CD4-positive, alpha-beta T cell treated with Interleukin-6 at 100 ng/mL for 8 hours (primary cell): ENCODE measurements at regions not wholly inside any gene's neighbourhood (a gene's known extent, or its start where the extent isn't known, plus 50 kb on each side); places are given as distances from the start of the nearest gene placed in this dataset.
"Not testable (repeated sequence)": the region's sequence is repeated elsewhere in the genome, so short reads cannot be mapped to it uniquely, and the experiment has no call there.

Experiments used
- DNase-seq: peaks from one replicate; pipeline ENCODE4 v3.0.0-alpha.2; 2020; ENCODE audit warnings: mixed read lengths, low spot score

DNA sequence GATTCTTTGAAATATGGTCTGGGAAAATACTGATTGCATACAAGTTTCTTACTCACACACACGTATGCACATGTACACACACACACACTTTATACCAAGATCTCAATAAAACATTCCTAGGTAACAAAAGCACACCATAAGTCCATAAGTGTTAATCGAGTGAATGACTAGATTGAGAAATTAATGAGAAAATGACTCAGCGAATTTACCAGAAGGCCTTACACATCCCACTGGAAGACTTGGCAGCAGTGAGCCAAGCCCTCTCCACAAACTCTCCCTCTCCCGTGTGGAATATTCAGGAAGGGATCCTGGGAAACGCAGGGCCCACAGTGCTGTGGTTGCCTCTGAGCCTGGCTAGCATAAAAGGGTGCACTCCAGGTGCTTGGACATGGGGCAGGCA lies 227.2 kb downstream of the LY86 start:
- no peak for DNase-seq

DNA sequence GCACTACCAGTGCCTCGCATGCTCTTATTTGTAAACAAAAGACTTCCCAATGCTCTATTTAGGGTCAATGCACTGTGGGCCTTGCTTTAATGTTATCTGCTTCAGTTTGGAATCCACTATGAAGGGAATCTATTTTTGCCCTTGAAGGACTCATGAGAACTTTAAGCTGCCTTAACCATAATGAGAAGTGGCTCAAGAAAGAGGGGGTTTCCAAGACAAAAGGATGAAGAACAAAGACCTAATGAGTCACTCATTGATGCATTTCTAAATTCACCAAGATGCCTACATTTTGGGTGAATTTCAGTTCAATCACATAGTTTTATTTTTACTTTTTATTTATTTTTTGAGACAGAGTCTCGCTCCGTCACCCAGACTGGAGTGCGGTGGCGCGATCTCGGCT lies 228.2 kb downstream of the LY86 start:
- no peak for DNase-seq

DNA sequence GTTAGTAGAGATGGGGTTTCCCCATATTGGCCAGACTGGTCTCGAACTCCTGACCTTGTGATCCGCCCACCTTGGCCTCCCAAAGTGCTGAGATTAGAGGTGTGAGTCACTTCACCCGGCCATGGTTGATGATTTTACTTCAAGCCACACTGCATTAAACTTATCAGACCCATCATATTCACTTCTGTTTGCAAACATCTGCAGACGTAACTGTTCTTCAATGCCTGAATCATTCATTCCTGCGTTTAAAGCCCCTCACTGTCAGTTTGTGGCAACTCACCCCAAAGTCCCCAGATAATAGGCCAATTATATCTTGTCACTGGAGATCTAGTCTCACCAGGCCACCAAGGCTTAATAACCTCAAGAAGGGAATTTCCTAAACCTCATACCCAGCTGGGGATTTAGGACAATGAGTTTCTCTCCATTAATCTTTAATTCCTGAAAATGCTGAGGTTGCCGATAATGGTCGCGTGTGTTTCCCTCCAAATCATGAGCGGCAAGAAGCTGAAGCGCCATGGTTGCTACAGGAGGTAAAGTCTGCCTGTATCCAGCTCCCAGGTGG lies 229.6 kb downstream of the LY86 start:
- DNase-seq, result no peak

DNA sequence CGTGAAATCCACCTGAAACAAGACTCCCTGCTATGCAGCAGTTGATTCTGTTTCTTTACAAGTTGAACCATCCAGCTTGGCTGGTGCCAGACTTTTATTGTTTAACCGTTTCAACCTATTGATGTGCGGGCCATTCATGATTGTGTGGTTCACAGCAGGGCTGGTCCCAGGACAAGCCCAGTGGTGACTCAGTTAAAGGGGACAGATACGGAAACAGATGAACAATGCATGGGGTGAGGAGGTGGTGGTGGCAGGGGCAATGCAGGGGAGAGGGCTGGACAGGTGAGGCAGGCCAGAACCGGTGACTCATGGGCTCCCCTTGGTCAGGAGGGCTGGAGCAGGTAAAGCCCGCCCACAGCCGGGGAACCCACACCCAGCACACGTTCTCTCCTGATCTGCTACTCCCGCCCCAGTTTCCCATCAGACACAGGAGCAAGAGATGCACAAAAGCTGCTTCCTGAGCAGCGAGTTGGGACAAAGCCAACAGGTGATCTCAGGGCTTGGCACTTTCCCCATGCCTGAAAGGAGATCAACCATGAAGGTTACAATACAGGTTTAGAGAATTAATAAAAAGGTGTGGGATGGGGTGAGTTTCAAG lies 232.2 kb downstream of the LY86 start:
- DNase-seq, result no peak

DNA sequence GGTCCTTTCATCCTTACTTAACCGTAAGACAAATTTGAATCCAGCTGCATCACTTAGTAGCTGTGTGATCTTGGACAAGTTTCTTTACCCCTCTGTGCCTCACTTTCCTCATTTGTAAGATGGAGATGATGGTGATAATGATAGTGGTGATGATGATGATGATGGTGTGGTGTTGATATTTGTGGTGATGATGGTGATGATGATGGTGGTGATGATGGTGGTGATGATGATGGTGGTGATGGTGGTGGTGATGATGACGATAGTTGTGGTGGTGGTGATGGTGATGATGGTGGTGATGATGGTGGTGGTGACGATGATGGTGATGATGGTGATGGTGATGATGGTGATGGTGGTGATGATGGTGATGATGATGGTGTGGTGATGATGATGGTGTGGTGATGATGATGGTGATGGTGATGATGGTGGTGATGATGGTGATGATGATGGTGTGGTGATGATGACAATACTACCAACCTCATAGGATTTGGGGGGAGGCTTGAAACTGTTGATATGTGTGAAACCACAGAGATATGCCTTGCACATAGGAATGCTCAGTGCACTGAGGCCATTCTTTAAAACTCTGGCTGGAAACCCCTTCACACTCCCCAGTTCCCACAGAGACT lies 233.2 kb downstream of the LY86 start:
- DNase-seq, result no peak

DNA sequence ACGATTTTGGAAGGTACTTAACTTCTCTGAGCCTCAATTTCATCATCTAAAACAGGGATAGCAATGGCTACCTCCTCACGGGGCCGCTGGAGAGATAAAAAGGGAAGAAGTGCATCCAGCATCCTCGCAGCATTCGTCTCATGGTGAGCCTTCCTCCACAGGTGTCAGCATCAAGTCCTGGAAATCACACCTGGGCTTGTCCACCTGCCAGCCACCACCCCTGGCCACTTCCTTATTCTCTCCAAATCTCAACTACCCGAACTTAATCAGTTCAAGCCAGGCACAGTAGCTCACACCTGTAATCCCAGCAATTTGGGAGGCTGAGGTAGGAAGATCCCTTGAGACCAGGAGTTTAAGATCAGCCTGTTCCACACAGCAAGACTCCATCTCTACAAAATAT lies 234.5 kb downstream of the LY86 start:
- no peak for DNase-seq

DNA sequence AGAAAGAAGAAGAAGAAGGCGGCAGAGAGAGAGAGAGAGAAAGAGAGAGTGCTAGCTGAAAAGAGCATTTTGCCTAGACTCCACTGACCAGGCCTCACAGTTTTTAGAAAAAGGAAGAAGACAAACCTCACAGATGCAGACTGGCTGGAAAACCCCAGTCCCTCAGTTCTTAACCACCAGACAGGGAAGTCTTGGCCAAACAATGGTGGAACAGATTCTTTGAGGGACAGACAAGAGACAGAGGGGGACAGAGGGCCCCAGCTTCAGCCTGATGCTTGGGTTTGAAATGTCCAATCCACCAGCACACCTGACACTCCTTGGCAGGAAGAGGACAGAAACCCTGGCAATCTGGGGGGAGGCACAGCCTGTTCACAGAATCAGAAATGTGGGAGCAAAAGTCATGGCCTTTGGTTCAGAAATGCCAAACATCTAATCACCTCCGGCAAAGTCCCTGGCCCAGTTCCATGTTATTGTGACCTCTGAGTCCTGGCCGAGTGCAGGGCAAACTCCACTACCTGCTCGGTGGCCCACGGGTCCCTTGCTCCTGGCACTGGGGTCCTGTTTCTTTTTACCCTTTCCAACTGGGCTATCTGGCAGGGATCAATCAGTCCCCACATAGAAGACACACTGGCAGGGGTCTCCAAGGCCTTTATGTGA lies 235.2 kb downstream of the LY86 start:
- no peak for DNase-seq

DNA sequence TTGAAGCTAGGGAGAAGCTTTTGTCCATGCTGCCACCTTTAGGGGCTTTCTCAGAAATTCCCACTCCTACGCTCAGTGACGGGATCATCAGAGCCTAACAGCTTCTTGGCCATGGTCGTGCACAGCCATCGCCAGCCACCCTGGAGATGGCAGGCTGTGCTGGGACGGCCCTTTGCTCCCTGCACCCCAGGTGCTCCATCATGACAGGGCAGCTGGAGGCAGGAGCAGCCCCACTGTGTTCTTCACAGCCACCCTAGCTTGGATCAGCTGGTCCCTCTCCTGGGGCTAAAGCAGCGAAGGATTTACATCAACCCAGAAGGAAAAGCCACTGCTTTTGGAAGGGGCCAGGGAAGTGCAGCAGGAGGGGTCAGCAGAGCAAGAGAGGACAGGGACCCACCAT lies 235.9 kb downstream of the LY86 start:
- DNase-seq, result no peak

DNA sequence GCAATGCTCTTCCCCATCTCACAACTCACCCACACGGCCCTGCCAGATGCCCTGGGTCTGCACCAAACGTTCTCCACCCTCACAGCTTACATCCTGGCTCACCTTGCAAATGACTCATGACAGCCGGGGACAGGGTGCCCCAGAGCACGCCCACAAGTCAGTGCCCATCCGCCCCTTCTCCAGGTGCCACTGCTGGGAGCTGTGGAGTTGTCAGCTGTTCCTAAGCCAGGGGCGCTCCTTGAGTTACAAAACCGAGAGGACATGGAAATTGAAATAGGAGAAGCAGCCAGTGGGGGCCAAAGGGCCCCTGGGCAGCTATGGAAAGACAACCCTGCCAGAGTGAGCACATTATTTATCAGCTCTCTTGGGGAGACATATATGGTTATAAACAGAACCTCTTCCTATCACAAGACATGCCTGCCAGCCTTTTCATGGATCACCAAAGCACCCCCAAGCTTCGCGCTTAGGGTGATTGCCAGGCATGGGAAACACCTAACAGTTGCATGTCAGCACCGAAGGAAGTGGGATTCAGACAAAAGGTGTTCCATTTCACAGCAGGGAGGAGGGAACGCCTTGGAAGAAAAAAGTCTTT lies 236.8 kb downstream of the LY86 start:
- no peak for DNase-seq

DNA sequence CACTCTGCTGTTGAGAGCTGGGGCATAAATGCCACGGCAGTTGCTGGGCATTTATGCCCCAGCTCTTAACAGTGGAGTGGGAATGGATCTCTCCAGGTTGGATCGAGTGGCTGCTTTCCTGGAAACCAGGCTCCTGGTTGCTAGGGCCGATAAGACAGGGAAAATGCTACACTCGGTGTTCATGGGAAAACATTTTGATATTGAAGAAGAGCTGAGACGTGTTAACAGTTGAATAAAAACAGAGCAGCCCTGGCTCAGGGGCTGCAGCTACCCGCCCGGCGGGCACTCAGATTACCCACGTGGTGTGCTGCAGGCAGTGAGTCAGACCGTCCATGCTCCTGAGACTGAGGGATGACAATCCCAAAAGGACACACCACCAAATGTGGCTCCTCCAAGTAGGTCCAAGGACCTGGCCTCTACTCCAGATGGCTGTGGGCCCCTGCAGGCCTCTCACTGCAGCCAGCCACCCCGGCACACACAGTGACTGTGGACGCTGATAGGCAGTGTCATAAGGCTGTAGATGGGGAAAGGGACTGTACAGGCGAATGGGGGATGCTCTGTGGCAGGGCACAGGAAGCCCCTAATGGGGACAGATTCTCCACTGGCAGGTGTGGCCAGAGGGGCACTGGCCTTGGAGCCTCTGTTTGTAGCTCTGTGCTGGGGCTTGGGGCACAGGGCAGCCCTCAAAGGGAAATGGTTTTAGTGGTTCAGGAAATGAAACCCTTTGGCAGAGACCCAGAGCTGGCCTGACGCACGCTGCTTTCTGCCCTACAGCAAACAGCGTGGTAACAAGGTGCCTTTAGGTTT lies 237.8 kb downstream of the LY86 start:
- no peak for DNase-seq

DNA sequence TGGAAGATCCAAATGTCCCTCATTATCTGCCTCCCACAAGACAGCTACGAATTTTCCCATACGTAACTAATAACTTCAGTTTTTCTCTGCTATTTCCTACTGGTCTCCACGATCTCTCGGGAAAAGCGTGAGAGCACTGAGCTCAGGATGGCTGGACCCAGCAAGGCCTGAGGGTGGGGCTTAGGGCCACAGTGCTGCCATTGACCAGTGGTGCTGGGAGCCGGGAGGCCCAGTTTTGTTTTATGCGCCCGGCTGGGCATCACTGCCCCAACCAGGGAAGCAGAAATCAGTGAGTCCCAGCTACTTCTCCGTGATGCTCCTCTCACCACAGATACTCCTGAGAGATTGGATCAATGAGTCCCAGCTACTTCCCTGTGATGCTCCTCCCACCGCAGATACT lies 238.4 kb downstream of the LY86 start:
- no peak for DNase-seq

DNA sequence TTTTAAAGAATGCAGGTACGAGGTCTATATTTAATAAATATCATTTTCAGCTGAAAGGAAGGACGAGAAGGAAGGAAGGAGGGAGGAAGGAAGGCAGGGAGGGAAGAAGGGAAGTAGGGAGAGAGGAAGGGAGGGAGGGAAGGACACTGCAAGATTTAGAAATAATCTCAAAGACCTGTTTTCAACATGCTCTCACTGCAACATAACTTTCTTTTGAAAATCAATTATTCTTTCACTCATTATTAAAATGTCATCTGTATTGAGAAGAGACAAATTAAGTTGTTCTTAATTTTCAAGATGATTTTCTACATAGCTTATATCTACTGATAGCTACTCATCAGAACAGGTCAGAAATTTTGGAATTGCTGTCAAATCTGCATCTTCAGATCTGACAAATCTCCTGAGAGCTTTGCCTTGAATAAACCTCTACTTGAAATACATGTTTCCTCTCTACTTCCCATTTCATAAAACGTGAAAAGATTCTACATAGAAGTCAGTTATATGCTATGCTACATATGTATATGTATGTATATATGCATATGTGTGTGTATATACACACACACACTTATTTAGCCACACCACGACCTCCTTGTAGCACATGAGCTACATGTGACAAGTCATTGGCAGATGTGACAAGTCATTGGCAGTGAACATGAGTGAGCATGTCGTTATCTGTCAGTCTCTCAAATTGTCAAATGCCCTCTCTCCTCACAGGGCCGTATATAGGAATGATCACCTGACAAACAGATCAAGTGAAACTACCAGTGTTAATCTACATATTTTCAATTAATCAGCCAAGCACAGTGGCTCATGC lies 241.6 kb downstream of the LY86 start:
- no peak for DNase-seq

DNA sequence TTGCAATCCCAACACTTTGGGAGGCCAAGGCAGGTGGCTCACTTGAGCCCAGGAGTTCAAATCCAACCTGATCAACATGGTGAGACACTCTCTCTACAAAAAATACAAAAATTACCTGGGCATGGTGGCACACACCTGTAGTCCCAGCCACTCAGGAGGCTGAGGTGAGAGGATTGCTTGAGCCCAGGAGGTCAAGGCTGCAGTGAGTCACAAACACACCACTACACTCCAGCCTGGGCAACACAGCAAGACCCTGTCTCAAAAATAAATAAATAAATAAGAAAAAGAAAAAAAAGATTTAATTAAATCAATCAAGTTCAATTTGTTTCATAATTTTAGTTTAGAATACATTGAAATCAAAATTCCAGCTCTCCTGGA lies 242.2 kb downstream of the LY86 start:
- DNase-seq, result not testable (repeated sequence)

DNA sequence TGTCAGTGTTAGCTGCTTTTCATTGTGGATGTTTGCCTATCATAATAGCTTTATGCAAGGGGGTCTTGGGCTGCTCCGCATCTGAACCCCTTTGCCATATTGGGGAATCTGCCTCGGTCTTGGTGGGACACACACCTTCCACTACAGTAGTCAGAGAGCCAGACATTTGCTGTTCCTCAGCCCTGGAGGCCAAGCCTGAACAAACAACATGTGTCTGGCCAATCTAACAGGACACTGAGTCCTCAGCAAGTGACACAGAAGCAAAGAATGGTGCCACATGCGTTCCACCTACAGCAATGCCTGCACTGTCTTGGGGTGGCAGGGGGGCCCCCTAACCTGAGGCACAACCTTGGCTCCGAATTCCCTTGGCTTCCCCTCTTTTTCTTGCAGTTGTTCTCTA lies 243.9 kb downstream of the LY86 start:
- DNase-seq, result no peak

DNA sequence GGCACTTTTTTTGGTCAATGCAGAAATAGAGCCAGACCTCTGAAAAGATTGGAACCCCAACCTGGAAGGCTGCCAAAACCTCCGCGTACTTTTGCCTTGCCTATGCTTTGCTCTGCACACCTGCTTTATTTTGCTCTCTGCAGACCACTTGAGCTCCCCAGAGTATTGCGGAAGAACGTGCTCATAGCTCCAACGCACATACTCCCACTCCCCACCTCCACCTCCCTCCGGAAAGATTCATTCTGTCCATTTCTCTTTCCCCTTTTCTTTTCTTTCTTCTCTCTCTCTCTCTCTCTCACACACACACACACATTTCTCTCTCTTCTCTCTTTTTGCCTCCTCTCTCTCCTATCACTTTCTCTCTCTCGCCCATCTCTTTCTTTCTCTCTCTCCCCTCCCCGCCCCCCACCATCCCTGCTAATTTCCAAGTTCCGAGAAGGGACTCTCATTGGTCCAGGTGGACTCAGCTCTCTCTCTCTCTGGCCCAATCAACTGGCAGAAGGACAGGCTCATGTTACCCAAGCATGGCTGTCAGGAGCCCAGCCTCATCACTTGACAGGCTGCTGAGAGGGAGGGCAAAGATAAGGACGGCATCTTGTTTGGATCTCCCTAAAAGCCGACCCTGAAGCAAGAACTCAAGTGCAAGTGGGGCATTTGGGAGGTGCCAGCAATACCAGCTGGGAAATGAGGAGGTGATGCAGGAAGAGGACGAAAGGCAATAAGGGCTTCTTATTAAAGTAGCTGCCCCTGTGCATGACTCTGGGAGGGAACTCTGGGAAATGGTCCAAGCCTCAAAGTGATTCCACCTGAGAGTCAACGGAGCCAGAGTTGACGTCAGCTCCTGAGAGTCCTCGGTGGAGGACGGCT lies 246.1 kb downstream of the LY86 start:
- DNase-seq, result no peak

DNA sequence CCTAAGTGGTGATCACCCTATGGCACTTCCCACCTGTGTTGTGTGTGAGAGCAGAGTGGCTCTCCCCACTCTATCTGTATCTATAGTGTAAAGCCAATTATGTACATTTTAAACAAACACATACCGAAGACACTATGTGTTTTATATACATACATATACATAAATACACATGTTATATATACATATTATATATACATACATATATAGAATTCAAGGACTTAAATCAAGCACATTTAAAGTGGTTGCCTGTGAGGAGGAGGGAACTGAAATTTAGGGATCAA lies 246.6 kb downstream of the LY86 start:
- DNase-seq, result no peak

DNA sequence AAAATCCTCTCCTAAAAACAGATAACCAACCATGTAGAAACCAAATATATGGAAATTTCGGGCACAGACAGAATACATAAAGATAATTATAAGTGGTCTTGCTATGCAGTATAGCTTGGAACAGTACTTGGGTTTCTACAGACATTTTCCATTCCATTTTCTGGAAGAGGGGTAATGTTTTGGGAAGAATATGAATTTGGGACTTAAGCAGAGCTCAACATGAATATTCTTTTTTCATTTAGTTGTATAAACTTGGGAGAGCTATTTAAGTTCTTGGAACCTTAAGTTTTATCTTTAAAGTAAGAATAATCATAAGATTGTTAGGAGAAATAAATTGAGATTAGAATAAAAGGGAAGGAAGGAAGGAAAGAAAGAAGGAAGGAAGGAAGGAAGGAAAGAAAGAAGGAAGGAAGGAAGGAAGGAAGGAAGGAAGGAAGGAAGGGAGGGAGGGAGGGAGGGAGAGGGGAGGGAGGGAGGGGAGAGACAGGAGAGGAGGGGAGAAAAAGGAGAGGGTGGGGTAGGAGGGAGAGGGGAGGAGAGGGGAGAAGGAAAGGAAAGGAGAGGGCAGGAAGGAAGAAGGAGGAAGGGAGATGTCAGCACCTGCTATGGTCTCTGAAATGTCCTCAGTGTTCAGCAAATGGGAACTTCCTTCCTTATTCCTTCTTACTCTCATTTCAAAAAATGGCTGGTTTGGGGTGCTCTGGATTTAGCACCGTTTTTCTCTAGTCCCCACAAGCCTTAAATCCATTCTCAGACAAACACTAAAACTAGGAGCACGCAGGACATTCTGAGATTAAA lies 248.3 kb downstream of the LY86 start:
- DNase-seq, result no peak

DNA sequence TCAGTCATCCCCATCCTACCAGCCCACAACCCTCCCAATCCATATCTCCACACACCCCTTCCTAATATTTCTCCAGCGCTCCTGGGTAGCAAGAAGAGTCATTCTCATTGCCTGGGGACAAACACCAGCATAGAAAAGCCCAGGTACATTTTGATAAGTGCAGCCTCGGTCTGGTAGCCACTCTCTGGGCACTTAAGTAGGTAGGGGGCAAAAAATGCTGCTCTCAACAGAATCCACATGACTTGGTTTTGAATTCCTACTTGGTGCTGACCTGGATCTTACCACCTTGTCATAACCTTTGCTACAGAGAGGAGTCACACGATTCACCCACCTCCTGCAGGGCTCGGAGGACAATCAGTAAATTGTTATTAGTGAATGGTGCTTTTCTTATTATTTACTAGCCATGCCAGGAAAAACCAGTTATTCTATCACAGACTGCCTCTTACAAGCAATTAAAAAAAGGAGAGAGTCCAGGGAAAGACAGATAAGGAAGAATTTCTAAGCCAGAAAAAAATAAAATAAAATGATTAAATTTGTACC lies 249.1 kb downstream of the LY86 start:
- no peak for DNase-seq

DNA sequence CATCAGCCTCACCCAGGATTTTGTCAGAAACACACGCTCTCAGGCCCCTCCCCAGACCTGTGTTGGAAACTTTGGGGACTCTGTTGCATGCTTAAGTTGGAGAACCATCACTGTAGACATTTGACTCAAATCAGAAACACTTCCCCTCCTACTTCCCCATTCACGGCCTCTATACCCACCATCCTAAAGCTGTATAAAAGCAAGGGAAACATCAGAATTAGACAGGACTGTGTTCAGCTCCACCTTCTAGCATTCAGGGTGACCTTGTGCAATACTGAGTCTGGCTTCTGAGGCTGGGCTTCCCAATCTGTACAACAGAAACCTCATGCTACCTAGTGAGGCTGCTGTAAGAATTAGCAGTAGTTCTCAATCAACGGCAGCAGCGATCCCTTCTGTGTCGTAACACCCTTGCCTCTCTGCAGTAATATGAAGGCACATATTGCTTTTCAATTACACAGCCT lies 252.3 kb downstream of the LY86 start:
- DNase-seq, result no peak
